ENCODE measurements at regions not wholly inside any gene's neighbourhood (a gene's known extent, or its start where the extent isn't known, plus 50 kb on each side); places are given as distances from the start of the nearest gene placed in this dataset.

- TF ChIP-seq MAZ (CRISPR knock-in tag; conservative IDR thresholded peaks at IDR 0.05 in 1 of 2, IDR thresholded peaks at IDR 0.05 in 1 of 2) (peak; percentile 90 to 99), ZKSCAN1 (IDR thresholded peaks at IDR 0.05; ENCODE audit: low read depth, low read length) (0 out of 2 replicates have a peak, but pooled peaks have one; percentile 50), KLF13 (tag; IDR thresholded peaks at IDR 0.05; ENCODE audit: borderline replicate concordance, low read depth) (peak; percentile 39; the same call in 1 of the 2 replicates), YY1 (IDR thresholded peaks at IDR 0.05; ENCODE audit: borderline replicate concordance in 1 of 3, control insufficient read depth in 1 of 3, extremely low read depth in 1 of 3, insufficient read depth in 3 of 3, insufficient read length in 1 of 3, insufficient replicate concordance in 2 of 3, low read depth in 1 of 3, low read length in 2 of 3) (peak in 2 of 3 experiments; percentile 41 to 70), ZNF212 (CRISPR knock-in tag; IDR thresholded peaks at IDR 0.05) (no peak), CCNT2 (IDR thresholded peaks at IDR 0.05; ENCODE audit: borderline replicate concordance, extremely low read depth, insufficient read length, low read depth, low read length) (peak; percentile 100), ETV1 (tag; conservative IDR thresholded peaks at IDR 0.05; ENCODE audit: low read depth) (peak; percentile 81), POLR2B (IDR thresholded peaks at IDR 0.05; ENCODE audit: low read depth, partially characterized antibody) (no peak), RAD21 (CRISPR knock-in tag; conservative IDR thresholded peaks at IDR 0.05 in 1 of 2, IDR thresholded peaks at IDR 0.05 in 1 of 2) (peak; percentile 80 to 84), RREB1 (CRISPR knock-in tag; IDR thresholded peaks at IDR 0.05) (peak; percentile 77; the same call in 1 of the 2 replicates), MIER1 (IDR thresholded peaks at IDR 0.05; ENCODE audit: low read depth) (peak; percentile 93), POLR2A (conservative IDR thresholded peaks at IDR 0.05) (peak; percentile 52; the same call in 1 of the 2 replicates), SRSF1 (IDR thresholded peaks at IDR 0.05; ENCODE audit: low read depth, low read length) (peak; percentile 82; the same call in 1 of the 2 replicates), SP2 (IDR thresholded peaks at IDR 0.05; ENCODE audit: extremely low read depth, low read depth, low read length, poor library complexity, severe bottlenecking) (no peak), EP400 (IDR thresholded peaks at IDR 0.05) (peak; percentile 44), UBTF (IDR thresholded peaks at IDR 0.05; ENCODE audit: borderline replicate concordance in 1 of 2, low read depth in 2 of 2, low read length in 2 of 2) (peak; percentile 63 to 80; a peak in 1 of 4 replicates)
Observed at GRCh38 chr1:54488065-54488750, 59.8 kb upstream of the ACOT11 start (continued).

All from K562 (cell line).